ENCODE measurements at regions not wholly inside any gene's neighbourhood (a gene's known extent, or its start where the extent isn't known, plus 50 kb on each side); places are given as distances from the start of the nearest gene placed in this dataset.
"Not testable (repeated sequence)": the region's sequence is repeated elsewhere in the genome, so short reads cannot be mapped to it uniquely, and the experiment has no call there.

DNA sequence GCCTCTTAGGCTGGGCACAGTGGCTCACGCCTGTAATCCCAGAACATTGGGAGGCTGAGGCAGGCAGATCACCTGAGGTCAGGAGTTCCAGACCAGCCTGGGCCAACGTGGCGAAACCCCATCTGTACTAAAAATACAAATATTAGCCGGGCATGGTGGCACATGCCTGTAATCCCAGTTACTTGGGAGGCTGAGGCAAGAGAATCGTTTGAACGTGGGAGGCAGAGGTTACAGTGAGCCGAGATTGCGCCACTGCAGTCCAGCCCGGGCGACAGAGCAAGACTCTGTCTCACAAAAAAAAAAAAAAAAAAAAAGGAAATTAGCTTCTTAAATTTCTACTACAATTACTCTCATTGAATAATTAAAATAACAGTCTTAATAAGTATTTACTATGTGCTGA lies 52.4 kb upstream of the JARID2 start:
- TF ChIP-seq, protein P1, sequence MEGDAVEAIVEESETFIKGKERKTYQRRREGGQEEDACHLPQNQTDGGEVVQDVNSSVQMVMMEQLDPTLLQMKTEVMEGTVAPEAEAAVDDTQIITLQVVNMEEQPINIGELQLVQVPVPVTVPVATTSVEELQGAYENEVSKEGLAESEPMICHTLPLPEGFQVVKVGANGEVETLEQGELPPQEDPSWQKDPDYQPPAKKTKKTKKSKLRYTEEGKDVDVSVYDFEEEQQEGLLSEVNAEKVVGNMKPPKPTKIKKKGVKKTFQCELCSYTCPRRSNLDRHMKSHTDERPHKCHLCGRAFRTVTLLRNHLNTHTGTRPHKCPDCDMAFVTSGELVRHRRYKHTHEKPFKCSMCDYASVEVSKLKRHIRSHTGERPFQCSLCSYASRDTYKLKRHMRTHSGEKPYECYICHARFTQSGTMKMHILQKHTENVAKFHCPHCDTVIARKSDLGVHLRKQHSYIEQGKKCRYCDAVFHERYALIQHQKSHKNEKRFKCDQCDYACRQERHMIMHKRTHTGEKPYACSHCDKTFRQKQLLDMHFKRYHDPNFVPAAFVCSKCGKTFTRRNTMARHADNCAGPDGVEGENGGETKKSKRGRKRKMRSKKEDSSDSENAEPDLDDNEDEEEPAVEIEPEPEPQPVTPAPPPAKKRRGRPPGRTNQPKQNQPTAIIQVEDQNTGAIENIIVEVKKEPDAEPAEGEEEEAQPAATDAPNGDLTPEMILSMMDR (IDR thresholded peaks at IDR 0.05 in 2 of 3, conservative IDR thresholded peaks at IDR 0.05 in 1 of 3; ENCODE audit: control insufficient read depth in 2 of 3, extremely low read depth in 1 of 3, insufficient read depth in 1 of 3, low read depth in 3 of 3, low read length in 3 of 3) = not testable (repeated sequence)
- not testable (repeated sequence) for TF ChIP-seq TAF1 (IDR thresholded peaks at IDR 0.05; ENCODE audit: borderline replicate concordance, low read depth, low read length); NRF1 (conservative IDR thresholded peaks at IDR 0.05; ENCODE audit: low read depth, low read length); POLR2A (IDR thresholded peaks at IDR 0.05; ENCODE audit: low read depth, low read length); EGR1 (IDR thresholded peaks at IDR 0.05; ENCODE audit: borderline replicate concordance in 1 of 2, low read depth in 2 of 2, low read length in 2 of 2); CUX1 (IDR thresholded peaks at IDR 0.05; ENCODE audit: insufficient replicate concordance, low read depth, low read length); RAD21 (IDR thresholded peaks at IDR 0.05; ENCODE audit: insufficient read depth, low read depth, low read length)

Data from GM12878 (cell line).